Ishikawa (cell line): ENCODE measurements at regions not wholly inside any gene's neighbourhood (a gene's known extent, or its start where the extent isn't known, plus 50 kb on each side); places are given as distances from the start of the nearest gene placed in this dataset.

ENCODE experiments used
- MAX ChIP-seq: IDR thresholded peaks from 2 replicates; pipeline ENCODE4 v1.6.1; 2012
- RAD21 ChIP-seq: IDR thresholded peaks from 2 replicates; pipeline ENCODE4 v1.6.1; 2012; ENCODE audit warnings: low read depth
- TEAD4 ChIP-seq: IDR thresholded peaks from 2 replicates; pipeline ENCODE4 v1.6.1; 2012

DNA sequence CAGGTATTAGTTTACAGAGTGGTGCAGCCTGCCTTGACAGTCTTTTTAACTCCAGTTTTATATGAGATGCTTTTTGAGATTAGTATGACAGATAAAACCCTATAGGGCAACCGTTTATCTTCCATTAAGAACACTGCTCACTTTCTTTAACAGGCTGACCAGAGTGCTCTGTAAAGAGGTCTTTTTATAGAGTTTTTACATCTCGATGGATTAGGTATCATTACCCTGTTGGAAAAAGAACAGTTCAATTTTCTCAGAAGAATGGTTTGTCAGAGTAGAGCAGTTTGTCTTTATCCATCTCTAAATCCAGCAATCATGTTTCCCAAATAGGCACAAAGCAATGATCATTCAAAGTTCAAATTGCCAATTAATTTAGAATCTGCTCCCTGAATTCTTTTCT is 395.2 kb upstream of the ARGLU1 start:
- TF ChIP-seq TEAD4 (no peak), RAD21 (no peak), MAX (no peak)
